CD4-positive, alpha-beta T cell treated with Interleukin-4 for 1 hour (primary cell): ENCODE measurements at regions not wholly inside any gene's neighbourhood (a gene's known extent, or its start where the extent isn't known, plus 50 kb on each side); places are given as distances from the start of the nearest gene placed in this dataset.

ENCODE experiments used
- DNase-seq, 2 donors: peaks; one replicate each; pipeline ENCODE4 v3.0.0-alpha.2; 2020 to 2022

GRCh38 chr12:105975351-105975750 lies 163.4 kb downstream of the NUAK1 start:
- DNase-seq, result no peak

GRCh38 chr12:105977236-105977635 lies 161.5 kb downstream of the NUAK1 start:
- no peak for DNase-seq

- no peak for DNase-seq
These were observed 161.1 kb downstream of the NUAK1 start for GRCh38 chr12:105977652-105978051.

- no peak for DNase-seq
These were observed 160.5 kb downstream of the NUAK1 start for GRCh38 chr12:105978276-105978675.

GRCh38 chr12:105978686-105979085 lies 160.1 kb downstream of the NUAK1 start:
- no peak for DNase-seq

- DNase-seq, result no peak
These were observed 158.7 kb downstream of the NUAK1 start for GRCh38 chr12:105980085-105980484.

GRCh38 chr12:105980533-105980932 lies 158.2 kb downstream of the NUAK1 start:
- DNase-seq, result no peak

- no peak for DNase-seq
These were observed 156.7 kb downstream of the NUAK1 start for GRCh38 chr12:105982022-105982421.

GRCh38 chr12:105983622-105984320 lies 155.0 kb downstream of the NUAK1 start:
- DNase-seq, result no peak

GRCh38 chr12:105985383-105985782 lies 153.4 kb downstream of the NUAK1 start:
- DNase-seq, result no peak

GRCh38 chr12:105986779-105987684 lies 151.7 kb downstream of the NUAK1 start:
- DNase-seq, result no peak

GRCh38 chr12:105987685-105988035 lies 151.1 kb downstream of the NUAK1 start:
- no peak for DNase-seq

- DNase-seq, result no peak
These were observed 145.7 kb downstream of the NUAK1 start for GRCh38 chr12:105992849-105993740.

- DNase-seq, result no peak
These were observed 144.8 kb downstream of the NUAK1 start for GRCh38 chr12:105993766-105994555.

GRCh38 chr12:105995961-105996431 lies 142.8 kb downstream of the NUAK1 start:
- DNase-seq, result no peak

GRCh38 chr12:105998561-105998960 lies 140.2 kb downstream of the NUAK1 start:
- DNase-seq, result no peak

- no peak for DNase-seq
These were observed 138.2 kb downstream of the NUAK1 start for GRCh38 chr12:106000382-106001104.

- no peak for DNase-seq
These were observed 137.5 kb downstream of the NUAK1 start for GRCh38 chr12:106001105-106001836.

- no peak for DNase-seq
These were observed 136.9 kb downstream of the NUAK1 start for GRCh38 chr12:106001837-106002218.

- DNase-seq, result no peak
These were observed 135.5 kb downstream of the NUAK1 start for GRCh38 chr12:106003297-106003696.

GRCh38 chr12:106004289-106004688 lies 134.5 kb downstream of the NUAK1 start:
- no peak for DNase-seq
